Mucosa of rectum (tissue), 2 donors: ENCODE measurements at regions not wholly inside any gene's neighbourhood (a gene's known extent, or its start where the extent isn't known, plus 50 kb on each side); places are given as distances from the start of the nearest gene placed in this dataset.

Source experiments
- H3K27ac ChIP-seq, 2 donors: one replicate each; pipeline ENCODE4 v1.7.0; 2013; ENCODE audit warnings: inconsistent platforms in 2 of 2, low read depth in 2 of 2, low read length in 2 of 2
- H3K27me3 ChIP-seq, 2 donors: one replicate each; pipeline ENCODE4 v1.7.0; 2013; ENCODE audit warnings: low read length in 2 of 2; ENCODE audit not compliant: control insufficient read depth in 2 of 2, insufficient read depth in 2 of 2
- H3K36me3 ChIP-seq, 2 donors: one replicate each; pipeline ENCODE4 v1.7.0; 2013; ENCODE audit warnings: low read length in 2 of 2; ENCODE audit not compliant: control insufficient read depth in 2 of 2, insufficient read depth in 2 of 2
- H3K4me1 ChIP-seq, 2 donors: one replicate each; pipeline ENCODE4 v1.7.0; 2013; ENCODE audit warnings: low read length in 2 of 2, mild to moderate bottlenecking in 1 of 2; ENCODE audit not compliant: control insufficient read depth in 2 of 2, insufficient read depth in 2 of 2
- H3K4me3 ChIP-seq, 2 donors: one replicate each; pipeline ENCODE4 v1.7.0; 2013; ENCODE audit warnings: low read length in 2 of 2
- H3K9ac ChIP-seq, 2 donors: one replicate each; pipeline ENCODE4 v1.7.0; 2013; ENCODE audit warnings: low read length in 2 of 2, low read depth in 1 of 2, mild to moderate bottlenecking in 1 of 2
- H3K9me3 ChIP-seq, 2 donors: one replicate each; pipeline ENCODE4 v1.7.0; 2013; ENCODE audit warnings: low read length in 2 of 2; ENCODE audit not compliant: control insufficient read depth in 2 of 2
- donor health status: healthy.
- donor health status: Normal muscosa, but diverticular disease.

DNA sequence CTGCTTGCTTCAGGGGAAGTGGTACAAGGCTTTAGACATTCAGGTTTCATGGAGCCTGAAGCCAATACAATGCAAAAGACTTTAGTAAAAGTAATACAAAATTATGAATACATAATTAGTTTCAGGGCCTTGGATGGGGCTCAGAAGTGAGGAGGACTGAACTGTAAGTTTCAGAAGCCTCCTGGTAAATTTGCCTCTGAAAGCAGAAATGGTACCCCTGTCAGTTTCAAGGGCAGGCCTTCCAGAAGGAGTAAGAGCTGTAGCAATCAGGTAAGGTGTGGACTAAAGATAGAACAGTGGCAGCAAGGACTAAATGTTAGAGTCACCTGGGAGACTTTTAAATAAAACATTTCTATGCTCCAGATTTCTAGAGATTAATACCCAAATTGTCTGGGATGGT, 402.5 kb upstream of the GOLIM4 start:
- no peak overlapping the region for H3K27ac ChIP-seq
- no peak overlapping the region for H3K4me3 ChIP-seq
- no peaks in the 10 kb centered on the region for H3K4me1 ChIP-seq
- H3K9ac ChIP-seq, result no peak overlapping the region
- H3K9me3 ChIP-seq, result no peaks in the 10 kb centered on the region
- no peaks in the 10 kb centered on the region for H3K36me3 ChIP-seq
- H3K27me3 ChIP-seq, result no peaks in the 10 kb centered on the region

DNA sequence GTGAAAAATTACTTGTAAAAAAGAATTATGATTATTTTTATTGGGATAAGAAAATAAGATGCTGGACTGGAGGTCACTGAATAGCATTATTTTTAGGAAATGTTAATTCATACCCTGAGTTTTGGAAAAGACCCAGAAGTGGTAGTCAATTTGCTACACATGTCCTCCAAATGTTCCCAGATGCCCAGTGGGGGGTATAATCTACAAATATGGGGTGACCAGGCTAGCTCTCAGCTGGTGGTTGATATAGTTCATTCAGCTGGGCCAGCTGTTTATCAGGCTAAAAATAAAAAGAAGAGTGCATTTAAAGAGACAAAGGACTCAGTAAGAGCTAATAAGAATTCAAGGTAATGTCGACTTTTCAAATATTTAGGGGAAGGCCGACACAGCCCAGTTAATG, 402.0 kb upstream of the GOLIM4 start:
- no peak overlapping the region for H3K27ac ChIP-seq
- no peaks in the 10 kb centered on the region for H3K27me3 ChIP-seq
- H3K9ac ChIP-seq, result no peak overlapping the region
- H3K4me3 ChIP-seq, result no peak overlapping the region
- no peaks in the 10 kb centered on the region for H3K9me3 ChIP-seq
- no peaks in the 10 kb centered on the region for H3K36me3 ChIP-seq
- H3K4me1 ChIP-seq, result no peaks in the 10 kb centered on the region

DNA sequence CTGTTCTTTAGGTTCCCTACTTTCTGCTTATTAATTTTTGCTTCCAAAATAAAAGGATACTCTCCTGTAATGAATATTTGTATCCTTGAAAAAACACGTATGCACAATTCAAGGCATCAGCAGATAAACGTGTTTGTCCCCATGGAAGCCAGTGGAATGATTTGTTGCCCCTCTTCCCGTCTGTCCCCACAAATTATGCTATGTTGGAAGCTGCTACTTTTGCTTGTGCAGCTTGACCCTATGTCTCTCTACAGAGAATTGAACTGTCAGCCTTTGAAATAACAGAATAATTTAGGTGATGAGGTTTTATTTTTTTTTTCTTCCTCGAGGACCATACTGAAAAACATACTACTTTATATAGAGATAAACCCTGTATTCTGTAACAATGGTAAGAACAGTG, 401.5 kb upstream of the GOLIM4 start:
- Histone ChIP-seq H3K4me3 (no peak overlapping the region), H3K36me3 (no peaks in the 10 kb centered on the region), H3K27me3 (no peaks in the 10 kb centered on the region), H3K4me1 (no peaks in the 10 kb centered on the region), H3K9ac (no peak overlapping the region), H3K9me3 (no peaks in the 10 kb centered on the region), H3K27ac (no peak overlapping the region)

DNA sequence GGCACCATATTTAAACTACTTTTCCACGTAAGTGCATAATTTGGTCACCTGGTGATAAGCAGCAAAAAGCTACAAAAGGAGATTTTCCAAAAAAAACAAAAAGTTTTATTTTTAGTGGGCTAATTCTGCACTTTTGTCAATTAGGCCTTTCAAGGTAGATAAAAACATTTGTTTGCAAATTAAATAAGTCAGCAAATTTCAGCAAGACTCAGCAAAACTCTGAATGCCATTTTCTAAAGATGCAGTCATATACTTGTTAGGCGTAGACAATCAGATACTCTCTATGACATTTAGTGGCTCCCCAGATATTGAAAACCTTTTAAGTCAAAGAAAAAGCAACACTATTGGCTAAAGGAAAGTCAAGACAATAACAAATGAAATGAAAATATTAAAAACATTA, 400.2 kb upstream of the GOLIM4 start:
- H3K27me3 ChIP-seq, result no peaks in the 10 kb centered on the region
- H3K36me3 ChIP-seq, result no peaks in the 10 kb centered on the region
- no peaks in the 10 kb centered on the region for H3K4me1 ChIP-seq
- H3K9ac ChIP-seq, result no peak overlapping the region
- no peaks in the 10 kb centered on the region for H3K9me3 ChIP-seq
- H3K27ac ChIP-seq, result no peak overlapping the region
- no peak overlapping the region for H3K4me3 ChIP-seq

DNA sequence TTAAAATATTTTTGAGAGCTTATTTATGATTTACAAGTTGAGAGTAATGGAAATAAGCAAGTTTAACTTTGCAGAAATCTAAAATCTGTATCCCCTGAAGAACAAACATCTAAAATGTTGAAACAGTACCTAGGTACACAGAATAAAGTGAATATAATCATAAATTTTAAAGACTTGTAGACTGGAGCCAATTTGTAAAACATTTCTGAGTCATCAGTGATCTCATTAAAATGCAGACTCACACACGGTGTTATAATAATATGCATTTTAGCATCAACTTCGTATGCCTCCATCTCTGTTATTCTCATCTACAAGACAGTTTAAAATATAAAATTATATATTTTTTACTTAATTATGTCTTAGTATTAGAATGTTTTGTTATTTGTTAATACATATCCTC, 399.5 kb upstream of the GOLIM4 start:
- no peaks in the 10 kb centered on the region for H3K36me3 ChIP-seq
- H3K4me3 ChIP-seq, result no peak overlapping the region

DNA sequence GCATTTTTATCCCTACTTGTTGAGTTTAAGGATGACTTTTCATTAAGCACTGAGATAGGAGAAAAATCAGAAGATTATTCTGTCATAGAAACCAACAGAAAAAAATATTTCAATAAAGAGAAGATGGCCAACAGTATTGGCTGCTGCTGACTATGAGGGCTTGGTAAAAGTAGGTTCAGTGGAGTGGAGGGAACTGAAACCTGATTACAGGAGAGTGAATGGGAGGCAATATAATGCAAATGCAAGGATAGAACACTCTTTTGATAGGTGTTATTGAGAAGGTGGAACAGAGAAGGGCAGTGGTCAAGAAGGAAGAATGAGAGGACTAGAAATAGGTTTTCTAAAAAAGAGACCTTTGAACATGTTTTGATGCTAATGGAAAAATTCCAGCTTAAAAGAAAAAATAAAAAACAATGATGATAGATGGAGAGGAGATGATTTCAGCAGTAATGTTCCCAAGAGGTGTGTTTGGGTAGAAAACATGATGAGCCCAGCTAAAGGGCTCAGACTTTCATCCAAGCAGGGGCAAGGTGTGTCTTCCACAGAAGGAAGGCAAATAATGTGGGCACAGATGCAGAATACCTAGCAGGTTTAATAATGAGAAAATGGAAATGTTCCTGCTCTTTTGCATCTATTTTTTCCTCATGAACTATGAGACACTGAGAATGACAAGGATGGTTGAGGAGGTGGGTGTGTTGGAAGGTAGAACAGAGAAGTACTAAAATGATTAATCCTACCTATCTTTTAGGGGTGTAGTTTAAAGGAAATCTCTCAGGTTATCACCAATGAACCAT, 397.9 kb upstream of the GOLIM4 start:
- Histone ChIP-seq H3K27me3 (no peaks in the 10 kb centered on the region), H3K9me3 (no peaks in the 10 kb centered on the region), H3K4me3 (no peak overlapping the region), H3K27ac (no peak overlapping the region), H3K9ac (no peak overlapping the region), H3K4me1 (no peaks in the 10 kb centered on the region), H3K36me3 (no peaks in the 10 kb centered on the region)

More for the DNA sequence above, 399.5 kb upstream of the GOLIM4 start:
- Histone ChIP-seq H3K27me3 (no peaks in the 10 kb centered on the region), H3K9me3 (no peaks in the 10 kb centered on the region), H3K9ac (no peak overlapping the region), H3K4me1 (no peaks in the 10 kb centered on the region), H3K27ac (no peak overlapping the region)

DNA sequence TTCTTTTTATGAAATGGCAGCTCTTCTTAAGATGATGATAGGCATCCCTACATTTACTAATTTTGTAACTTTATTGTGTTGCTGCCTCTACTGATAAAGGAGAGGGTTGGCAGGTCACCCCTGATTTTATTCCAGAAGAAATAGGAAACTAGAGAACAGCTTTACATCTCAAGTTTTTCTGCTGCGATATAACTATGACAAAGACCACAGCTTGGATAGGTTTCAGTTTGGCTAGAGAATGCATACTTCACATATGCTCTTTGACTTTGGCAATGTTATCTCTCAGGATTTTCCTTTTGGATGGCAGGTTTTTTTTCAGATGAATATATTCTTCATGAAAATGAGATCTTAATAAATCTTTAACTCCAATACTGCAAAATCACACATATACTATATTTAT, 395.3 kb upstream of the GOLIM4 start:
- no peak overlapping the region for H3K27ac ChIP-seq
- no peaks in the 10 kb centered on the region for H3K27me3 ChIP-seq
- no peaks in the 10 kb centered on the region for H3K4me1 ChIP-seq
- no peak overlapping the region for H3K4me3 ChIP-seq
- H3K9ac ChIP-seq, result no peak overlapping the region
- H3K9me3 ChIP-seq, result no peaks in the 10 kb centered on the region
- no peaks in the 10 kb centered on the region for H3K36me3 ChIP-seq

DNA sequence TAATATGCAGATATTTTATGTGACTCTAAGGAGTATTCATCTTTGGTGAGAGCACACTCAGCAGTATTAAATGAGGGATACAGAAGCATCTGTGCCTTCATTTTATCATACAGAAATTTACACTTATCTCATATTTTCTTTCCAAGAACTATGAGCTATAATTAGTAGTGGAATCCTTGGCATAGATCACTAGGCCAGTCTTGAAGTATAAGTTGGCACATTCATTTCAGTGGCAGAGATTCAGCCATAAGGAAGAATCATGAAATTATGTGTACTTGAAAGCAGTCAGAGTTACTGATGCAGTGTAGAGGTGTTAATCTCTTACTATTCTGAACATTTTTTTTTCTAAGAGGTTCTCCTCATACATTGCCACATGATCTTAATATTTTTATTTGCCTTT, 393.6 kb upstream of the GOLIM4 start:
- Histone ChIP-seq H3K36me3 (no peaks in the 10 kb centered on the region), H3K27me3 (no peaks in the 10 kb centered on the region), H3K9ac (no peak overlapping the region), H3K4me3 (no peak overlapping the region), H3K9me3 (no peaks in the 10 kb centered on the region), H3K27ac (no peak overlapping the region), H3K4me1 (no peaks in the 10 kb centered on the region)

DNA sequence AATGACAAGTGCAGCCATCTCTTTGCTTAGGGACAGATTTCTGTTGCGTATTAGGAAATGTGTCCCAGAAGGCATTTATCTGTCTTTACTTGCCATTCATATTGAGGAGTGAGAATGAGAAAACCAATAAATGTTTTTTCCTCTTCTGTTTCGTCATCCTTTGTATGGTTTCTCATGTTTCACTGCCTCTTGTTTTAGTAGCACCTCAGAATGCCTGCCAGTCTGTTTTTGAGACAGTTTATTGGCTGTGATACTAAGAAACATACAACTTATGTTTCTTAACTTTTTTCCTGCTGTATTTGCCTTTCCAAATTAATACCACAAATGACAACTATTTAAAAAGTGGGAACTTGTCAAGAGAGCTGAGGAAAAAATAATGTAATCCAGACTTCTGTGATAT, 390.2 kb upstream of the GOLIM4 start:
- H3K4me1 ChIP-seq, result no peaks in the 10 kb centered on the region
- no peak overlapping the region for H3K9ac ChIP-seq
- no peak overlapping the region for H3K27ac ChIP-seq
- H3K36me3 ChIP-seq, result no peaks in the 10 kb centered on the region
- no peaks in the 10 kb centered on the region for H3K9me3 ChIP-seq
- H3K4me3 ChIP-seq, result no peak overlapping the region
- no peaks in the 10 kb centered on the region for H3K27me3 ChIP-seq

DNA sequence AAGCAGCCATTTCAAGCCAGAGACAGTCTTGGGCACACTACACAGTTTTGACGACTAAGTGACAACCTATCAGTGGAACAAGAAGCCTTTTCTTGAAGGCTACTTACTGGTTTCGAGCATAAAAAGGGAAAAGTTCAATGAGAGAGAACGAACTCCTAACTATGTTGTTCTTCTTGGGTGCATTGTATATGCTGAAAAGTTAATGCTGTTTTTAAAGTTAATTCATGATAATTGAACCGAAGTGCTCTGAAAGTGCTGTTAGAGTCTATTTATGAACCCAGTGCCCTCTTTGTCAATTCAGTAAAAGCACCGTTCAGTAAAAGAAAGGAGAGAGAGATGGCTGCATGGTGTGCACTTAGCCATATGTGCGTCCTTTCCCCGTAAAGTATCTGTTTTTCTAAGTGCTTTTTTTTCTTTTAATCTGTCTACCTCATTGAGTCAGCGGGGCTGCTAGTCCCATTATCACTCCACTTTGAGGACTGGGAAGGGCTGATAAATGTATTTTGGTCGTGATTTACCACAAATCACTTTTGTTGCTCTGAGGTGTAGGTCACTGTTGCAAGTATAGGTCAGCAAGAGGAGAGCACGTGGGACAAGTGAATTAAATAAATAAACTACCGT, 380.7 kb upstream of the GOLIM4 start:
- no peak overlapping the region for H3K4me3 ChIP-seq
- peaks cover 0 to 2% of the 10 kb centered on the region in 2 donors for H3K27me3 ChIP-seq
- no peaks in the 10 kb centered on the region for H3K4me1 ChIP-seq
- H3K9ac ChIP-seq, result no peak overlapping the region
- no peaks in the 10 kb centered on the region for H3K36me3 ChIP-seq
- H3K9me3 ChIP-seq, result no peaks in the 10 kb centered on the region
- H3K27ac ChIP-seq, result no peak overlapping the region
